AG09319 (cell line): ENCODE measurements at regions not wholly inside any gene's neighbourhood (a gene's known extent, or its start where the extent isn't known, plus 50 kb on each side); places are given as distances from the start of the nearest gene placed in this dataset.
A peak's percentile ranks its signal among the peaks of the same experiment; 100 is the strongest.

Source experiments
- DNase-seq: peaks from one replicate; pipeline ENCODE4 v3.0.0-alpha.2; 2010; ENCODE audit warnings: low read depth; ENCODE audit errors: extremely low read depth
- CTCF ChIP-seq: IDR thresholded peaks from 2 replicates; pipeline ENCODE4 v1.5.1; 2011; ENCODE audit warnings: low read depth, mild to moderate bottlenecking, inconsistent platforms, low read length, moderate library complexity

- no peak for TF ChIP-seq CTCF
- DNase-seq, result no peak
These were observed 590.2 kb upstream of the KCNMB2 start for GRCh38 chr3:177946048-177946447.

- no peak for TF ChIP-seq CTCF
- DNase-seq, result no peak
These were observed 589.7 kb upstream of the KCNMB2 start for GRCh38 chr3:177946497-177946896.

DNA sequence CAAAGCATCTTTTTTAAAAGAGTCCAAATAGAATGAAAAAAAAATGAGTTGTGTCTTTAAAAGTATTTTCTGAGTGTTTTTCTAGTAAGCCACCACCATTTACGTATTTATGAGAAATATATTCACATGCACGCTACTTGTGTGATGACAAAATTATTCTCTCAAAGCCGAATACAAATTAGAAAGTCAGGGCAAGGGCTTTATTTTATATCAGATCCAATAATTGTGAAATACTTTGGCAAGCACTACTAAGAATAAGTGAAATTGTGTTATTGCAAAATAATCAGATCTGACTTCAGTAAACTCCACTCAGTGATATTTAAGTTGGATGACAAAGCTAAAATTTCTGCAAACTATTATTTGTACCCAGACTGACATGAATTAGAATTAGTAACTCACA, 589.3 kb upstream of the KCNMB2 start:
- DNase-seq, result peak; percentile 62
- TF ChIP-seq CTCF, result no peak

- no peak for DNase-seq
- no peak for TF ChIP-seq CTCF
These were observed 588.3 kb upstream of the KCNMB2 start for GRCh38 chr3:177947901-177948300.

- no peak for DNase-seq
- no peak for TF ChIP-seq CTCF
These were observed 587.4 kb upstream of the KCNMB2 start for GRCh38 chr3:177948716-177949425.

DNA sequence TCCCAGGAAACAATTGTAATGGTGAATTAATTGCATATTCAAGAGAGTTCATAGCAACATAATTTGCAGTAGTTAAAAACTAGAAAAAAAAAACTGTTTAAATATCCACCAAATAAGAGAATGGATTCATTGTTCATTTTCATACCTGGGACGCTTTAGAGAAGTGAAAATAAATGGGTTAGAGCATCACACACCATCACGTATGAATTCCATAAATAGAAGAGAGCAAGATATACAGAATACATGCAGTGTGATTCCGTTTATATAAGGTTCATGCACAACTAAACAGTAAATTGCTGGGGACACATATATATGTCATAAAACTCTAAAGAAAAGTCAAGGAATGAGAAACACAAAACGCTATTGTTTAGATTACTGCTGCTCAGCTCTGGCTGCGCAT, 577.0 kb upstream of the KCNMB2 start:
- DNase-seq, result no peak
- no peak for TF ChIP-seq CTCF

DNA sequence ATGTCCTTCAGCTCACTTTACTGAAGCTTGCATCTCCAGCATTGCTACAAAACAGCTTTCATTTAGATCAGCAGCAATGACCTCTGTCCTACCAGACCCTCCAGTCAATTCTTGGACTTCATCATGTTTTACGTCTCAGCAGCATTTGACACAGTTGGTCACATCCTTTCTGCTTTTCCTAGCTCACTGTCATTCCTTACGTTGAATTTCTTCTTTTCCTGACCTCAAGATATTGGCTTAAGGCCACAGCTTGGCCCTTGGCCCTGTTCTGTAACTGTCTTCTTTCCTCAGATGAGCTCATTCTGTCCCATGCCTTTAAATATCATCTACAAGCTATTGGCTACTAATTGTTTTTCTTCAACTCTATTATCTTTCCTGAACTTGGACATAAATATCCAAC, 576.2 kb upstream of the KCNMB2 start:
- no peak for TF ChIP-seq CTCF
- no peak for DNase-seq
